ENCODE measurements at regions not wholly inside any gene's neighbourhood (a gene's known extent, or its start where the extent isn't known, plus 50 kb on each side); places are given as distances from the start of the nearest gene placed in this dataset.
"Not testable (repeated sequence)": the region's sequence is repeated elsewhere in the genome, so short reads cannot be mapped to it uniquely, and the experiment has no call there.

DNA sequence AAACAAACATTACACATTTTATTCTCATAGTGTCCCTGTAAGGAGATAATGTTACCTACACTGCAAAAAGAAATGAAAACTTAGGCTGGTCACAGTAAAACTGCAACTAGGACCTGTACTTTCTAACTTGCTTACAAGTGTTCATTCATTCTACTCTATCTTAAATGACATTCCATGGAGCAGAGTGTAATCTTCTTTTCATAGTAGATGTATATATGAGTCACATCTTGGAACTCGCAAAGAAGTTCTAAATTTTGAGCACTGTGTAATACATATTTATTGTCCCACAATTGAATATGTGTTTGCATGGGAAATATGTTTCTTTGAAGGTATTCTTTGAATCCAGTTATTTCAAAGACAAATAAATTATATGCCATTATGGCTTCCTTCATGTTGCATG is 1258.5 kb upstream of the ADGRL2 start:
- Mint-ChIP-seq H3K9me3 (peaks cover 7% of the 10 kb centered on the region), H3K27me3 (no peaks in the 10 kb centered on the region), H3K36me3 (ENCODE audit: low read depth) (no peaks in the 10 kb centered on the region), H3K4me1 (ENCODE audit: low read depth) (no peaks in the 10 kb centered on the region), H3K4me3 (no peak overlapping the region), H3K27ac (no peak overlapping the region)
- Histone ChIP-seq H3K4me1 (ENCODE audit: insufficient read depth, low read length) (no peaks in the 10 kb centered on the region), H3K27ac (ENCODE audit: low read depth in 1 of 2, low read length in 2 of 2) (no peak overlapping the region), H3K36me3 (ENCODE audit: insufficient read depth, low read length) (no peaks in the 10 kb centered on the region), H3K9me3 (ENCODE audit: control insufficient read depth in 1 of 2, insufficient read depth in 1 of 2, low read length in 2 of 2) (peaks cover 0 to 8% of the 10 kb centered on the region in 2 experiments), H3K4me3 (ENCODE audit: low read length) (no peak overlapping the region), H3K27me3 (ENCODE audit: control insufficient read depth in 1 of 2, insufficient read depth in 2 of 2, low read length in 2 of 2) (no peaks in the 10 kb centered on the region)
- ATAC-seq (ENCODE audit: poor library complexity) (no peak), DNase-seq (no peak)
- intact Hi-C loops (cut with DNase I, micrococcal nuclease), result no loop called here
- CTCF ChIA-PET, result no interaction called here
- TF ChIP-seq, protein P1, sequence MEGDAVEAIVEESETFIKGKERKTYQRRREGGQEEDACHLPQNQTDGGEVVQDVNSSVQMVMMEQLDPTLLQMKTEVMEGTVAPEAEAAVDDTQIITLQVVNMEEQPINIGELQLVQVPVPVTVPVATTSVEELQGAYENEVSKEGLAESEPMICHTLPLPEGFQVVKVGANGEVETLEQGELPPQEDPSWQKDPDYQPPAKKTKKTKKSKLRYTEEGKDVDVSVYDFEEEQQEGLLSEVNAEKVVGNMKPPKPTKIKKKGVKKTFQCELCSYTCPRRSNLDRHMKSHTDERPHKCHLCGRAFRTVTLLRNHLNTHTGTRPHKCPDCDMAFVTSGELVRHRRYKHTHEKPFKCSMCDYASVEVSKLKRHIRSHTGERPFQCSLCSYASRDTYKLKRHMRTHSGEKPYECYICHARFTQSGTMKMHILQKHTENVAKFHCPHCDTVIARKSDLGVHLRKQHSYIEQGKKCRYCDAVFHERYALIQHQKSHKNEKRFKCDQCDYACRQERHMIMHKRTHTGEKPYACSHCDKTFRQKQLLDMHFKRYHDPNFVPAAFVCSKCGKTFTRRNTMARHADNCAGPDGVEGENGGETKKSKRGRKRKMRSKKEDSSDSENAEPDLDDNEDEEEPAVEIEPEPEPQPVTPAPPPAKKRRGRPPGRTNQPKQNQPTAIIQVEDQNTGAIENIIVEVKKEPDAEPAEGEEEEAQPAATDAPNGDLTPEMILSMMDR (IDR thresholded peaks at IDR 0.05), result no peak
- POLR2A ChIA-PET, result no interaction called here

DNA sequence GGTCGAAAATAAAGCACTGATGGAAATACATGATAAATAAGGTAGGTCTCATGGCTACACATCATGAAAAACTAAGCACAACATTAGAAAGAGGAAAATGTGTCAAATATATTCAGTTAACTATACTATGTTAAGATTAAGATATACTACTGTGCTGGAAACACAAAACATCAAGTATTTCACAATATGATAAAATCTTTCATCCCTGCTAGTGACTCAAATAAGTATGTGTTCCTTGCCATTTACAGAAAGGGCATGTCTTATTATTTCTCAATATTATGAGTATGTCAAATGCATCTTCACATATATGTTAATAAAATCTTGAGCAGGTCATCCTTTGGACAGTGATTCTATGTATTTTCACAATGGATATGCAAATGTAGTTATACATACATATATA is 1260.1 kb upstream of the ADGRL2 start:
- H3K36me3 ChIP-seq (ENCODE audit: insufficient read depth, low read length), result no peaks in the 10 kb centered on the region
- TF ChIP-seq, protein P1 (IDR thresholded peaks at IDR 0.05), result no peak
- H3K4me3 ChIP-seq (ENCODE audit: low read length), result no peak overlapping the region
- POLR2A ChIA-PET, result no interaction called here
- peaks cover 0 to 7% of the 10 kb centered on the region in 2 experiments for H3K9me3 ChIP-seq (ENCODE audit: control insufficient read depth in 1 of 2, insufficient read depth in 1 of 2, low read length in 2 of 2)
- no peaks in the 10 kb centered on the region for H3K9me3 Mint-ChIP-seq
- H3K27ac Mint-ChIP-seq, result no peak overlapping the region
- ATAC-seq (ENCODE audit: poor library complexity) (no peak), DNase-seq (no peak)
- CTCF ChIA-PET, result no interaction called here
- H3K36me3 Mint-ChIP-seq (ENCODE audit: low read depth), result no peaks in the 10 kb centered on the region
- H3K4me1 ChIP-seq (ENCODE audit: insufficient read depth, low read length), result no peaks in the 10 kb centered on the region
- no peaks in the 10 kb centered on the region for H3K27me3 ChIP-seq (ENCODE audit: control insufficient read depth in 1 of 2, insufficient read depth in 2 of 2, low read length in 2 of 2)
- H3K27ac ChIP-seq (ENCODE audit: low read depth in 1 of 2, low read length in 2 of 2), result no peak overlapping the region
- H3K4me1 Mint-ChIP-seq (ENCODE audit: low read depth), result no peaks in the 10 kb centered on the region
- no peaks in the 10 kb centered on the region for H3K27me3 Mint-ChIP-seq
- intact Hi-C loops (cut with DNase I, micrococcal nuclease), result no loop called here
- no peak overlapping the region for H3K4me3 Mint-ChIP-seq

GRCh38 chr1:80540149-80540548 is 1260.6 kb upstream of the ADGRL2 start:
- Histone ChIP-seq H3K9me3 (ENCODE audit: control insufficient read depth in 1 of 2, insufficient read depth in 1 of 2, low read length in 2 of 2) (peaks cover 0 to 7% of the 10 kb centered on the region in 2 experiments), H3K36me3 (ENCODE audit: insufficient read depth, low read length) (no peaks in the 10 kb centered on the region), H3K27ac (ENCODE audit: low read depth in 1 of 2, low read length in 2 of 2) (no peak overlapping the region), H3K4me3 (ENCODE audit: low read length) (no peak overlapping the region), H3K27me3 (ENCODE audit: control insufficient read depth in 1 of 2, insufficient read depth in 2 of 2, low read length in 2 of 2) (no peaks in the 10 kb centered on the region), H3K4me1 (ENCODE audit: insufficient read depth, low read length) (no peaks in the 10 kb centered on the region)
- no peaks in the 10 kb centered on the region for H3K36me3 Mint-ChIP-seq (ENCODE audit: low read depth)
- ChIA-PET CTCF (no interaction called here), POLR2A (no interaction called here)
- DNase-seq, result no peak
- no peak for ATAC-seq (ENCODE audit: poor library complexity)
- TF ChIP-seq, protein P1 (IDR thresholded peaks at IDR 0.05), result no peak
- H3K27ac Mint-ChIP-seq, result no peak overlapping the region
- intact Hi-C loops (cut with DNase I, micrococcal nuclease), result no loop called here
- H3K9me3 Mint-ChIP-seq, result peaks cover 2% of the 10 kb centered on the region
- H3K27me3 Mint-ChIP-seq, result no peaks in the 10 kb centered on the region
- no peaks in the 10 kb centered on the region for H3K4me1 Mint-ChIP-seq (ENCODE audit: low read depth)
- H3K4me3 Mint-ChIP-seq, result no peak overlapping the region

DNA sequence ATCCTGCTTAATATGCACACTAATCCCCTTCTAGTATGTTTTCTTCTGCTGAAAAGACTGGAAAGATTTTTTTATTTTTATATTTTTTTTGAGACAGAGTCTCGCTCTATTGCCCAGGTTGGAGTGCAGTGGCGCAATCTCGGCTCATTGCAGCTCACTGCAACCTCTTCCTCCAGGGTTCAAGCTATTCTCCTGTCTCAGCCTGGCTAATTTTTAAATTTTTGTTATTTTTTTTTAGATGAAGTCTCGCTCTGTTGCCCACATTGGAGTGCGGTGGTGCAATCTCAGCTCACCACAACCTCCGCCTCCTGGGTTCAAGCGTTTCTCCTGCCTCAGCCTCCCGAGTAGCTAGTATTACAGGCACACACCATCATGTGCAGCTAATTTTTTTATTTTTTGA is 1261.4 kb upstream of the ADGRL2 start:
- POLR2A ChIA-PET; H3K9me3 ChIP-seq (ENCODE audit: control insufficient read depth in 1 of 2, insufficient read depth in 1 of 2, low read length in 2 of 2); CTCF ChIA-PET; H3K27me3 ChIP-seq (ENCODE audit: control insufficient read depth in 1 of 2, insufficient read depth in 2 of 2, low read length in 2 of 2); H3K9me3 Mint-ChIP-seq; H3K4me1 ChIP-seq (ENCODE audit: insufficient read depth, low read length); ATAC-seq (ENCODE audit: poor library complexity); H3K27ac ChIP-seq (ENCODE audit: low read depth in 1 of 2, low read length in 2 of 2); H3K27ac Mint-ChIP-seq; H3K36me3 Mint-ChIP-seq (ENCODE audit: low read depth); H3K4me3 Mint-ChIP-seq; DNase-seq; intact Hi-C loops (cut with DNase I, micrococcal nuclease); H3K4me1 Mint-ChIP-seq (ENCODE audit: low read depth); H3K36me3 ChIP-seq (ENCODE audit: insufficient read depth, low read length); H3K4me3 ChIP-seq (ENCODE audit: low read length); H3K27me3 Mint-ChIP-seq: not testable (repeated sequence)
